GM12878 (cell line): ENCODE measurements at regions not wholly inside any gene's neighbourhood (a gene's known extent, or its start where the extent isn't known, plus 50 kb on each side); places are given as distances from the start of the nearest gene placed in this dataset.

Experiments
- ATAC-seq: fragments of 200-7000 bp; cut with Tn5 transposase; 3 replicates; pipeline ENCODE4 v1.9.1; 2020; ENCODE audit warnings: mild to moderate bottlenecking, moderate library complexity
- BruUV-seq: library from RNA; stranded (reverse); fragments of 400-500 nt; replicated peaks from 2 replicates; lab custom pipeline; 2021; lab: Mats Ljungman, UMichigan
- CTCF ChIA-PET: fragments of 300-600 bp; sonication (Branson Sonifier 250); formaldehyde crosslinking; extraction: SDS; loops from one replicate; lab custom pipeline; 2021; ENCODE audit warnings: inconsistent platforms; lab: Yijun Ruan, JAX
- POLR2A ChIA-PET: fragments of 350-600 bp; formaldehyde crosslinking; extraction: SDS; loops from one replicate; lab custom pipeline; 2021; ENCODE audit warnings: inconsistent platforms; lab: Charles Lee
- RAD21 ChIA-PET: fragments of 300-600 bp; sonication (Branson Sonifier 250); formaldehyde crosslinking; loops from one replicate; lab custom pipeline; 2023; ENCODE audit warnings: antibody characterized with exemption; ENCODE audit not compliant: unreplicated experiment; lab: Charles Lee
- SMC1A ChIA-PET: fragments of 300-600 bp; sonication (Branson Sonifier 250); formaldehyde crosslinking; loops from one replicate; lab custom pipeline; 2023; ENCODE audit not compliant: unreplicated experiment, uncharacterized antibody; lab: Charles Lee
- DNase-seq: peaks from one replicate; pipeline ENCODE4 v3.0.0-alpha.2; 2011; ENCODE audit warnings: low read depth, low spot score
- FAIRE-seq: peaks from 3 replicates; lab custom pipeline; 2011; peaks lifted over from hg19 to GRCh38; lab: Jason Lieb, UNC
- H2AFZ ChIP-seq: 2 replicates; pipeline ENCODE4 v1.6.0; 2011; ENCODE audit warnings: low read depth, low read length, control low read depth; ENCODE audit not compliant: control insufficient read depth
- H3K27ac ChIP-seq: 2 replicates; pipeline ENCODE4 v1.5.1; 2011; ENCODE audit warnings: control low read depth; ENCODE audit not compliant: control insufficient read depth, insufficient read depth
- H3K27me3 ChIP-seq, 2 experiments: replicated peaks in 1 of 2; 2 replicates each; pipeline versions ENCODE4 v1.6.0 to v1.6.1; 2011; ENCODE audit warnings: low read length in 1 of 2; ENCODE audit not compliant: control insufficient read depth in 2 of 2, insufficient read depth in 2 of 2
- H3K36me3 ChIP-seq, 2 experiments: 2 replicates each; pipeline ENCODE4 v1.5.1; 2011; ENCODE audit warnings: low read length in 1 of 2; ENCODE audit not compliant: control insufficient read depth in 2 of 2, insufficient read depth in 2 of 2
- H3K4me1 ChIP-seq: 2 replicates; pipeline ENCODE4 v1.6.1; 2011; ENCODE audit warnings: mild to moderate bottlenecking, low read length, moderate library complexity, mixed read lengths; ENCODE audit not compliant: control insufficient read depth, insufficient read depth
- H3K4me2 ChIP-seq: 2 replicates; pipeline ENCODE4 v1.6.0; 2011; ENCODE audit warnings: control low read depth; ENCODE audit not compliant: control insufficient read depth, insufficient read depth
- H3K4me3 ChIP-seq: fragments of 200-600 bp; sonication (generic); 2 replicates; pipeline ENCODE4 v1.5.1; 2016
- H3K79me2 ChIP-seq: 2 replicates; pipeline ENCODE4 v1.6.0; 2011; ENCODE audit warnings: low read length; ENCODE audit not compliant: control insufficient read depth, insufficient read depth
- H3K9ac ChIP-seq: 2 replicates; pipeline ENCODE4 v1.8.0; 2011; ENCODE audit warnings: low read length, control low read depth, mixed read lengths; ENCODE audit not compliant: control insufficient read depth, insufficient read depth
- H3K9me3 ChIP-seq: replicated peaks from 3 replicates; pipeline ENCODE4 v1.5.1; 2011; ENCODE audit warnings: mild to moderate bottlenecking, low read length; ENCODE audit not compliant: control insufficient read depth, insufficient read depth
- H4K20me1 ChIP-seq: 2 replicates; pipeline ENCODE4 v1.6.0; 2011; ENCODE audit not compliant: control insufficient read depth, insufficient read depth
- BCL11A ChIP-seq: IDR thresholded peaks from 2 replicates; pipeline ENCODE4 v1.6.1; 2011; ENCODE audit warnings: low read depth, low read length
- BMI1 ChIP-seq: fragments of 450-650 bp; IDR thresholded peaks from 2 replicates; pipeline ENCODE4 v1.6.1; 2016; ENCODE audit warnings: mild to moderate bottlenecking, moderate library complexity, borderline replicate concordance
- CHD2 ChIP-seq: IDR thresholded peaks from 2 replicates; pipeline ENCODE4 v1.6.1; 2011; ENCODE audit warnings: low read depth, low read length, improper control_type of control experiment, borderline replicate concordance
- ETV6 ChIP-seq, 2 experiments: fragments of 450-650 bp in 1 of 2; IDR thresholded peaks in 1 of 2; conservative IDR thresholded peaks in 1 of 2; 2 replicates each; pipeline ENCODE4 v1.6.1; 2014; ENCODE audit warnings: antibody characterized with exemption in 1 of 2, borderline replicate concordance in 1 of 2, low read depth in 1 of 2, mild to moderate bottlenecking in 1 of 2, moderate library complexity in 1 of 2
- JUND ChIP-seq: IDR thresholded peaks from 2 replicates; pipeline ENCODE4 v1.6.1; 2012; ENCODE audit warnings: low read depth, mild to moderate bottlenecking, low read length, improper control_type of control experiment, moderate library complexity
- MEF2A ChIP-seq: IDR thresholded peaks from 2 replicates; pipeline ENCODE4 v1.6.1; 2011; ENCODE audit warnings: low read depth, mild to moderate bottlenecking, low read length, moderate library complexity; ENCODE audit not compliant: insufficient read depth
- MYB ChIP-seq: fragments of 150-350 bp; IDR thresholded peaks from 2 replicates; pipeline ENCODE4 v1.6.1; 2014; ENCODE audit warnings: mild to moderate bottlenecking, low read depth, low read length, borderline replicate concordance
- NFYA ChIP-seq: IDR thresholded peaks from 2 replicates; pipeline ENCODE4 v1.6.1; 2011; ENCODE audit warnings: low read depth, mild to moderate bottlenecking, low read length, improper control_type of control experiment, borderline replicate concordance
- NR2F1 ChIP-seq: fragments of 450-650 bp; conservative IDR thresholded peaks from 2 replicates; pipeline ENCODE4 v1.6.1; 2017; ENCODE audit warnings: mild to moderate bottlenecking
- RAD21 ChIP-seq: IDR thresholded peaks from 2 replicates; pipeline ENCODE4 v1.6.1; 2011; ENCODE audit warnings: mild to moderate bottlenecking, low read depth, low read length, moderate library complexity; ENCODE audit not compliant: insufficient read depth
- RAD51 ChIP-seq: fragments of 450-650 bp; IDR thresholded peaks from 2 replicates; pipeline ENCODE4 v1.6.1; 2016; ENCODE audit warnings: moderate library complexity, mild to moderate bottlenecking, inconsistent platforms
- STAT3 ChIP-seq: IDR thresholded peaks from 2 replicates; pipeline ENCODE4 v1.6.1; 2011; ENCODE audit warnings: low read depth, low read length, improper control_type of control experiment
- YY1 ChIP-seq: IDR thresholded peaks from 2 replicates; pipeline ENCODE4 v1.6.1; 2011; ENCODE audit warnings: low read depth, mild to moderate bottlenecking, low read length
- WGBS: methylation state at CpG from one replicate; pipeline ENCODE4 v1.1.6; 2016; ENCODE audit warnings: low lambda C conversion rate; ENCODE audit not compliant: insufficient replicate concordance, insufficient coverage; ENCODE audit errors: missing lambda C conversion rate; 5-methylcytosine and 5-hydroxymethylcytosine counted together
- in situ Hi-C: fragments of 300-500 bp; cut with MboI; formaldehyde crosslinking; loops from 9 replicates; pipeline ENCODE4 v1.14.3; 2018; ENCODE audit warnings: mixed read lengths
- intact Hi-C: fragments of 100-400 bp; cut with micrococcal nuclease; formaldehyde crosslinking; loops from one replicate; pipeline ENCODE4 v1.14.2; 2022; ENCODE audit not compliant: unreplicated experiment

DNA sequence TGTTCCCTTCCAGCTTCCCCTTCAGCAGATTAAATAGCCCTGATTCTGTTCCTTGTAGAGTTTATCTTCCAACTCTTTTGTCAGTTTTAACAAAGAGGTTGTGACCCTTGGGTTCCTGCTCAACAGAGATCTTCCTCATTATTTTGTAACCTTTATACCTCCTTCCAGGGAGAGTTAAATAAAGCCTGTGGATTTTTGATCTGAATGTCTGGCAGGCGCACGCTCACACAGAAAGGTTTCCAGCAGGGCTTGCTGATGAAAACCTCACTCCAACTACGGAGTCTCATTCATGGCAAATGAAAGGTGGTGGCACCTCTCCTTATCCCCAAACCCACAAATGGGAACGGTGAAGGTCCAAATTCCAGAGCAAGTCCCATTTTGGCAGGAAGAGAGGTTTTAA is 129.0 kb downstream of the SREK1 start:
- ATAC-seq = no peak
- Histone ChIP-seq H2AFZ (no peak overlapping the region), H3K4me1 (no peaks in the 10 kb centered on the region), H3K27ac (no peak overlapping the region), H3K4me2 (no peak overlapping the region), H3K79me2 (no peaks in the 10 kb centered on the region), H3K9ac (no peak overlapping the region), H3K36me3 (no peaks in the 10 kb centered on the region), H3K4me3 (no peak overlapping the region), H4K20me1 (no peaks in the 10 kb centered on the region), H3K27me3 (0 out of 4 replicates have a peak, but pooled peaks cover 0 to 2% of the 10 kb centered on the region in 2 experiments), H3K9me3 (no peaks in the 10 kb centered on the region)
- CTCF ChIA-PET = interaction anchor here (1.1 kb wide), 1 partner anchor 33 kb away, joined by 3 read pairs; no protein-coding TSS in a partner anchor
- FAIRE-seq = no peak
- RAD21 ChIA-PET = interaction anchor here (0.9 kb wide), 1 partner anchor 334 kb away, joined by 3 read pairs; no protein-coding TSS in a partner anchor
- intact Hi-C loops (no loop called here), in situ Hi-C loops (no loop called here)
- BruUV-seq = no TSS peak
- DNase-seq = no peak
- 75% methylated on average over 4 of the region's 4 CpGs for WGBS
- POLR2A ChIA-PET = no interaction called here
- SMC1A ChIA-PET = no interaction called here
- TF ChIP-seq BMI1 (no peak), RAD51 (no peak), STAT3 (no peak), CHD2 (no peak), NFYA (no peak), YY1 (no peak), BCL11A (no peak), MYB (no peak), NR2F1 (no peak), ETV6 (conservative IDR thresholded peaks at IDR 0.05 in 1 of 2, IDR thresholded peaks at IDR 0.05 in 1 of 2; ENCODE audit: borderline replicate concordance in 1 of 2, low read depth in 1 of 2) (no peak), MEF2A (no peak), RAD21 (no peak), JUND (no peak)
